Liver (tissue), 8 donors: ENCODE measurements at regions not wholly inside any gene's neighbourhood (a gene's known extent, or its start where the extent isn't known, plus 50 kb on each side); places are given as distances from the start of the nearest gene placed in this dataset.

Experiments
- DNase-seq: peaks from one replicate; pipeline ENCODE4 v3.0.0-alpha.2; 2017; ENCODE audit warnings: low spot score
- H3K27ac ChIP-seq, 2 donors: one replicate each; pipeline ENCODE4 v1.7.0; 2013; ENCODE audit warnings: inconsistent platforms in 2 of 2, low read length in 2 of 2, control low read depth in 1 of 2, low read depth in 1 of 2, mild to moderate bottlenecking in 1 of 2
- H3K27me3 ChIP-seq, 4 donors: one replicate each; pipeline versions ENCODE4 v1.6.1 to v1.7.0; 2013; ENCODE audit warnings: low read length in 3 of 4, inconsistent platforms in 1 of 4, mild to moderate bottlenecking in 1 of 4, moderate library complexity in 1 of 4; ENCODE audit not compliant: control insufficient read depth in 4 of 4, insufficient read depth in 4 of 4
- H3K36me3 ChIP-seq, 4 donors: one replicate each; pipeline versions ENCODE4 v1.6.1 to v1.7.0; 2013; ENCODE audit warnings: low read length in 3 of 4, mild to moderate bottlenecking in 3 of 4, low read depth in 1 of 4, moderate library complexity in 1 of 4; ENCODE audit not compliant: control insufficient read depth in 4 of 4, insufficient read depth in 3 of 4
- H3K4me1 ChIP-seq, 4 donors: one replicate each; pipeline versions ENCODE4 v1.6.1 to v1.7.0; 2013; ENCODE audit warnings: low read length in 3 of 4, mild to moderate bottlenecking in 3 of 4, moderate library complexity in 1 of 4; ENCODE audit not compliant: control insufficient read depth in 4 of 4, insufficient read depth in 4 of 4
- H3K4me3 ChIP-seq, 3 donors: one replicate each; pipeline versions ENCODE4 v1.6.1 to v1.7.0; 2013; ENCODE audit warnings: low read length in 3 of 3, control low read depth in 1 of 3, low read depth in 1 of 3, mild to moderate bottlenecking in 1 of 3
- H3K9ac ChIP-seq, 2 donors: one replicate each; pipeline ENCODE4 v1.7.0; 2013; ENCODE audit warnings: low read length in 2 of 2, mild to moderate bottlenecking in 2 of 2, moderate library complexity in 2 of 2, control low read depth in 1 of 2, low read depth in 1 of 2
- H3K9me3 ChIP-seq, 4 donors: one replicate each; pipeline versions ENCODE4 v1.6.1 to v1.7.0; 2013; ENCODE audit warnings: low read length in 3 of 4; ENCODE audit not compliant: control insufficient read depth in 4 of 4
- ATF3 ChIP-seq: IDR thresholded peaks from 2 replicates; pipeline ENCODE4 v1.6.1; 2016; ENCODE audit warnings: antibody characterized with exemption
- CTCF ChIP-seq: fragments of 150-350 bp; IDR thresholded peaks from 2 replicates; pipeline ENCODE4 v1.5.1; 2017; ENCODE audit warnings: improper control_type of control experiment, low read depth, low read length; ENCODE audit not compliant: missing input control
- EGR1 ChIP-seq, 2 donors: IDR thresholded peaks; 2 replicates each; pipeline ENCODE4 v1.6.1; 2016 to 2018; ENCODE audit warnings: antibody characterized with exemption in 2 of 2, low read depth in 2 of 2
- FOXA1 ChIP-seq: IDR thresholded peaks from 2 replicates; pipeline ENCODE4 v1.6.1; 2016; ENCODE audit warnings: antibody characterized with exemption
- FOXA2 ChIP-seq: IDR thresholded peaks from 2 replicates; pipeline ENCODE4 v1.6.1; 2016; ENCODE audit warnings: antibody characterized with exemption
- GABPA ChIP-seq, 2 donors: IDR thresholded peaks in 1 of 2; conservative IDR thresholded peaks in 1 of 2; 2 replicates each; pipeline ENCODE4 v1.6.1; 2016; ENCODE audit warnings: antibody characterized with exemption in 2 of 2, mild to moderate bottlenecking in 1 of 2, moderate library complexity in 1 of 2
- HNF4A ChIP-seq, 2 donors: conservative IDR thresholded peaks; 2 replicates each; pipeline ENCODE4 v1.6.1; 2016; ENCODE audit warnings: antibody characterized with exemption in 2 of 2, mild to moderate bottlenecking in 2 of 2
- HNF4G ChIP-seq: IDR thresholded peaks from 2 replicates; pipeline ENCODE4 v1.6.1; 2016; ENCODE audit warnings: antibody characterized with exemption
- JUND ChIP-seq, 2 donors: IDR thresholded peaks; 2 replicates each; pipeline ENCODE4 v1.6.1; 2016; ENCODE audit warnings: antibody characterized with exemption in 2 of 2
- MAX ChIP-seq: IDR thresholded peaks from 2 replicates; pipeline ENCODE4 v1.6.1; 2016; ENCODE audit warnings: antibody characterized with exemption
- NR2F2 ChIP-seq: IDR thresholded peaks from 2 replicates; pipeline ENCODE4 v1.6.1; 2016; ENCODE audit warnings: antibody characterized with exemption
- RAD21 ChIP-seq, 2 donors: IDR thresholded peaks; 2 replicates each; pipeline ENCODE4 v1.6.1; 2016; ENCODE audit warnings: antibody characterized with exemption in 2 of 2, mild to moderate bottlenecking in 2 of 2
- REST ChIP-seq: IDR thresholded peaks from 2 replicates; pipeline ENCODE4 v1.6.1; 2016; ENCODE audit warnings: antibody characterized with exemption, mild to moderate bottlenecking
- RXRA ChIP-seq, 2 donors: IDR thresholded peaks; 2 replicates each; pipeline ENCODE4 v1.6.1; 2017 to 2018; ENCODE audit warnings: antibody characterized with exemption in 2 of 2, mild to moderate bottlenecking in 1 of 2
- SP1 ChIP-seq: IDR thresholded peaks from 2 replicates; pipeline ENCODE4 v1.6.1; 2018; ENCODE audit warnings: antibody characterized with exemption, mild to moderate bottlenecking
- TAF1 ChIP-seq: conservative IDR thresholded peaks from 2 replicates; pipeline ENCODE4 v1.6.1; 2016; ENCODE audit warnings: antibody characterized with exemption, mild to moderate bottlenecking
- YY1 ChIP-seq: IDR thresholded peaks from 2 replicates; pipeline ENCODE4 v1.6.1; 2016; ENCODE audit warnings: antibody characterized with exemption, mild to moderate bottlenecking
- ZBTB33 ChIP-seq: IDR thresholded peaks from 2 replicates; pipeline ENCODE4 v1.6.1; 2016; ENCODE audit warnings: antibody characterized with exemption
- WGBS: extraction: QIAGEN DNeasy Blood & Tissue Kit; methylation state at CpG from one replicate; pipeline ENCODE4 v1.1.7; 2013; 5-methylcytosine and 5-hydroxymethylcytosine counted together
- donor health status: healthy.
- donor health status: healthy.
- donor health status: healthy.
- donor health status: healthy.
- donor health status: healthy.

GRCh38 chr13:18943721-18944391 is 237.8 kb downstream of the TUBA3C start (continued):
- TF ChIP-seq CTCF (no peak), RAD21 (IDR thresholded peaks at IDR 0.05) (no peak), YY1 (no peak), RXRA (IDR thresholded peaks at IDR 0.05) (no peak)

- WGBS = 85% methylated on average over 22 of the region's 22 CpGs
- Histone ChIP-seq H3K4me1 (no peaks in the 10 kb centered on the region), H3K9me3 (no peaks in the 10 kb centered on the region), H3K27ac (no peak overlapping the region), H3K4me3 (no peak overlapping the region), H3K9ac (no peak overlapping the region), H3K27me3 (no peaks in the 10 kb centered on the region), H3K36me3 (no peaks in the 10 kb centered on the region)
- TF ChIP-seq JUND (IDR thresholded peaks at IDR 0.05) = no peak
- no peak for TF ChIP-seq MAX
- TF ChIP-seq REST = no peak
- TF ChIP-seq TAF1 = no peak
- TF ChIP-seq ZBTB33 = no peak
- TF ChIP-seq GABPA (IDR thresholded peaks at IDR 0.05 in 1 of 2, conservative IDR thresholded peaks at IDR 0.05 in 1 of 2) = no peak
- no peak for TF ChIP-seq YY1
- TF ChIP-seq HNF4G = no peak
- no peak for TF ChIP-seq CTCF
- no peak for TF ChIP-seq FOXA2
- no peak for TF ChIP-seq ATF3
- no peak for TF ChIP-seq RAD21 (IDR thresholded peaks at IDR 0.05)
- no peak for TF ChIP-seq SP1
- no peak for TF ChIP-seq HNF4A (conservative IDR thresholded peaks at IDR 0.05)
- no peak for TF ChIP-seq EGR1 (IDR thresholded peaks at IDR 0.05; ENCODE audit: low read depth in 2 of 2)
- no peak for TF ChIP-seq NR2F2
- no peak for TF ChIP-seq RXRA (IDR thresholded peaks at IDR 0.05)
- no peak for TF ChIP-seq FOXA1
- DNase-seq = no peak
Measured at GRCh38 chr13:18943273-18943672, 238.4 kb downstream of the TUBA3C start.
